Neural cell (in vitro differentiated cells): ENCODE measurements at regions not wholly inside any gene's neighbourhood (a gene's known extent, or its start where the extent isn't known, plus 50 kb on each side); places are given as distances from the start of the nearest gene placed in this dataset.

Experiments used
- H2AFZ ChIP-seq: fragments of 200-600, 300-800 bp; sonication (generic), shearing (Covaris generic); 2 replicates; pipeline ENCODE4 v1.6.0; 2014; ENCODE audit warnings: low read depth, mild to moderate bottlenecking, antibody characterized with exemption, low read length, moderate library complexity
- H3F3A ChIP-seq: fragments of 200-600 bp; shearing (Covaris generic); 2 replicates; pipeline ENCODE4 v1.6.1; 2016; ENCODE audit warnings: mild to moderate bottlenecking, moderate library complexity, mixed read lengths, antibody characterized with exemption, low read length; ENCODE audit not compliant: insufficient read depth, poor library complexity, severe bottlenecking
- H3K27ac ChIP-seq: fragments of 200-600, 300-800 bp; sonication (generic), shearing (Covaris generic); 2 replicates; pipeline ENCODE4 v1.5.1; 2014; ENCODE audit warnings: mild to moderate bottlenecking, low read length, moderate library complexity
- H3K27me3 ChIP-seq: fragments of 300-800, 200-600 bp; sonication (generic), shearing (Covaris generic); 2 replicates; pipeline ENCODE4 v1.6.0; 2014; ENCODE audit warnings: mild to moderate bottlenecking, low read depth, low read length, moderate library complexity; ENCODE audit not compliant: insufficient read depth
- H3K36me3 ChIP-seq: fragments of 300-800, 200-600 bp; sonication (generic), shearing (Covaris generic); 2 replicates; pipeline ENCODE4 v1.5.1; 2014; ENCODE audit warnings: mild to moderate bottlenecking, antibody characterized with exemption, low read length, moderate library complexity; ENCODE audit not compliant: insufficient read depth
- H3K4me2 ChIP-seq: fragments of 300-800, 200-600 bp; sonication (generic), shearing (Covaris generic); 2 replicates; pipeline ENCODE4 v1.6.0; 2014; ENCODE audit warnings: mild to moderate bottlenecking, low read length
- H3K4me3 ChIP-seq: fragments of 300-800, 200-600 bp; sonication (generic), shearing (Covaris generic); 2 replicates; pipeline ENCODE4 v1.5.1; 2014; ENCODE audit warnings: mild to moderate bottlenecking, low read length, moderate library complexity
- H3K79me2 ChIP-seq: fragments of 200-600 bp; shearing (Covaris generic); replicated peaks from 2 replicates; pipeline ENCODE4 v1.6.0; 2014; ENCODE audit warnings: mild to moderate bottlenecking, low read length, moderate library complexity; ENCODE audit not compliant: insufficient read depth
- H3K9ac ChIP-seq: fragments of 300-800, 200-600 bp; sonication (generic), shearing (Covaris generic); 2 replicates; pipeline ENCODE4 v1.6.1; 2016; ENCODE audit warnings: mild to moderate bottlenecking, low read length, mixed read lengths
- H3K9me2 ChIP-seq: fragments of 200-600 bp; shearing (Covaris generic); 2 replicates; pipeline ENCODE4 v1.6.1; 2016; ENCODE audit warnings: mild to moderate bottlenecking, low read length, mixed read lengths; ENCODE audit not compliant: insufficient read depth
- H3K9me3 ChIP-seq: fragments of 200-600, 300-800 bp; sonication (generic), shearing (Covaris generic); 2 replicates; pipeline ENCODE4 v1.6.1; 2016; ENCODE audit warnings: mild to moderate bottlenecking, mixed run types, low read length, moderate library complexity, mixed read lengths
- H4K20me1 ChIP-seq: fragments of 200-600 bp; shearing (Covaris generic); 2 replicates; pipeline ENCODE4 v1.6.1; 2016; ENCODE audit warnings: mild to moderate bottlenecking, mixed run types; ENCODE audit not compliant: insufficient read depth
- EP300 ChIP-seq: fragments of 450-650 bp; conservative IDR thresholded peaks from 2 replicates; pipeline ENCODE4 v1.6.1; 2014; ENCODE audit warnings: antibody characterized with exemption, mild to moderate bottlenecking, moderate library complexity; ENCODE audit not compliant: poor library complexity, severe bottlenecking
- EZH2 ChIP-seq: fragments of 200-600, 300-800 bp; shearing (Covaris generic), sonication (generic); IDR thresholded peaks from 2 replicates; pipeline ENCODE4 v1.6.1; 2014; ENCODE audit warnings: antibody characterized with exemption, low read length, borderline replicate concordance, mild to moderate bottlenecking; ENCODE audit not compliant: insufficient read depth, poor library complexity, severe bottlenecking
- MXI1 ChIP-seq: fragments of 450-650 bp; conservative IDR thresholded peaks from 2 replicates; pipeline ENCODE4 v1.6.1; 2014; ENCODE audit warnings: antibody characterized with exemption, mild to moderate bottlenecking; ENCODE audit not compliant: poor library complexity, severe bottlenecking
- POLR2AphosphoS5 ChIP-seq: IDR thresholded peaks from 2 replicates; pipeline ENCODE4 v1.6.1; 2012
- RAD21 ChIP-seq: fragments of 450-650 bp; conservative IDR thresholded peaks from 2 replicates; pipeline ENCODE4 v1.6.1; 2014; ENCODE audit warnings: antibody characterized with exemption, mild to moderate bottlenecking, moderate library complexity
- SMC3 ChIP-seq: fragments of 450-650 bp; conservative IDR thresholded peaks from 2 replicates; pipeline ENCODE4 v1.6.1; 2014; ENCODE audit warnings: antibody characterized with exemption, mild to moderate bottlenecking, moderate library complexity; ENCODE audit not compliant: poor library complexity
- TAF1 ChIP-seq: IDR thresholded peaks from 2 replicates; pipeline ENCODE4 v1.6.1; 2012; ENCODE audit warnings: low read depth
- TF ChIP-seq, protein P1 (sequence below): fragments of 450-650 bp; IDR thresholded peaks from 2 replicates; pipeline ENCODE4 v1.5.1; 2014; ENCODE audit warnings: antibody characterized with exemption, mild to moderate bottlenecking, moderate library complexity; ENCODE audit not compliant: poor library complexity, severe bottlenecking
- TF ChIP-seq, protein P2 (sequence below): IDR thresholded peaks from 2 replicates; pipeline ENCODE4 v1.6.1; 2012; ENCODE audit warnings: borderline replicate concordance

DNA sequence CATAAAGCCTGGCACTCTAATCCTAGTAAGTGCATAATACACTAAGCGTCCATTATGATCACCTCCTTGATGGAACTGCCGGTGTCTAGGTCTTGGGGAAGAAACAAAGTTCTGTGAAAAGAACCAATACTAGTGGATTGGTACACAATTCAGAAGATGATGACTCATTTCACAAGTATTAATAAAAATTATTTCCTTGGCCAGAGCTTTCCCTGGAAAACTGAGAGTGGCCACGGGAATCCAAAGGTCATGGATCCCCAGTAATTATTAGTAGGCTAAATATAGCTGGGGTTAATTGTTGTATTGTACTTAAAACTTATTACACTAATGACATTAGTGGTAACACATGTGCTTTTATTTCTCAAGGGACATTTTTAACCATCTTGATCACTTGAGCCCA lies 808.0 kb upstream of the NR2F2 start:
- no peaks in the 10 kb centered on the region for H3K36me3 ChIP-seq
- no peak overlapping the region for H3K9ac ChIP-seq
- H3K9me2 ChIP-seq: no peaks in the 10 kb centered on the region
- no peak overlapping the region for H2AFZ ChIP-seq
- H3F3A ChIP-seq: no peaks in the 10 kb centered on the region
- H3K79me2 ChIP-seq: no peaks in the 10 kb centered on the region
- TF ChIP-seq EP300 (no peak), SMC3 (no peak), POLR2AphosphoS5 (no peak), EZH2 (no peak), RAD21 (no peak), TAF1 (no peak), MXI1 (no peak)
- TF ChIP-seq, protein P1, sequence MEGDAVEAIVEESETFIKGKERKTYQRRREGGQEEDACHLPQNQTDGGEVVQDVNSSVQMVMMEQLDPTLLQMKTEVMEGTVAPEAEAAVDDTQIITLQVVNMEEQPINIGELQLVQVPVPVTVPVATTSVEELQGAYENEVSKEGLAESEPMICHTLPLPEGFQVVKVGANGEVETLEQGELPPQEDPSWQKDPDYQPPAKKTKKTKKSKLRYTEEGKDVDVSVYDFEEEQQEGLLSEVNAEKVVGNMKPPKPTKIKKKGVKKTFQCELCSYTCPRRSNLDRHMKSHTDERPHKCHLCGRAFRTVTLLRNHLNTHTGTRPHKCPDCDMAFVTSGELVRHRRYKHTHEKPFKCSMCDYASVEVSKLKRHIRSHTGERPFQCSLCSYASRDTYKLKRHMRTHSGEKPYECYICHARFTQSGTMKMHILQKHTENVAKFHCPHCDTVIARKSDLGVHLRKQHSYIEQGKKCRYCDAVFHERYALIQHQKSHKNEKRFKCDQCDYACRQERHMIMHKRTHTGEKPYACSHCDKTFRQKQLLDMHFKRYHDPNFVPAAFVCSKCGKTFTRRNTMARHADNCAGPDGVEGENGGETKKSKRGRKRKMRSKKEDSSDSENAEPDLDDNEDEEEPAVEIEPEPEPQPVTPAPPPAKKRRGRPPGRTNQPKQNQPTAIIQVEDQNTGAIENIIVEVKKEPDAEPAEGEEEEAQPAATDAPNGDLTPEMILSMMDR: no peak
- TF ChIP-seq, protein P2, sequence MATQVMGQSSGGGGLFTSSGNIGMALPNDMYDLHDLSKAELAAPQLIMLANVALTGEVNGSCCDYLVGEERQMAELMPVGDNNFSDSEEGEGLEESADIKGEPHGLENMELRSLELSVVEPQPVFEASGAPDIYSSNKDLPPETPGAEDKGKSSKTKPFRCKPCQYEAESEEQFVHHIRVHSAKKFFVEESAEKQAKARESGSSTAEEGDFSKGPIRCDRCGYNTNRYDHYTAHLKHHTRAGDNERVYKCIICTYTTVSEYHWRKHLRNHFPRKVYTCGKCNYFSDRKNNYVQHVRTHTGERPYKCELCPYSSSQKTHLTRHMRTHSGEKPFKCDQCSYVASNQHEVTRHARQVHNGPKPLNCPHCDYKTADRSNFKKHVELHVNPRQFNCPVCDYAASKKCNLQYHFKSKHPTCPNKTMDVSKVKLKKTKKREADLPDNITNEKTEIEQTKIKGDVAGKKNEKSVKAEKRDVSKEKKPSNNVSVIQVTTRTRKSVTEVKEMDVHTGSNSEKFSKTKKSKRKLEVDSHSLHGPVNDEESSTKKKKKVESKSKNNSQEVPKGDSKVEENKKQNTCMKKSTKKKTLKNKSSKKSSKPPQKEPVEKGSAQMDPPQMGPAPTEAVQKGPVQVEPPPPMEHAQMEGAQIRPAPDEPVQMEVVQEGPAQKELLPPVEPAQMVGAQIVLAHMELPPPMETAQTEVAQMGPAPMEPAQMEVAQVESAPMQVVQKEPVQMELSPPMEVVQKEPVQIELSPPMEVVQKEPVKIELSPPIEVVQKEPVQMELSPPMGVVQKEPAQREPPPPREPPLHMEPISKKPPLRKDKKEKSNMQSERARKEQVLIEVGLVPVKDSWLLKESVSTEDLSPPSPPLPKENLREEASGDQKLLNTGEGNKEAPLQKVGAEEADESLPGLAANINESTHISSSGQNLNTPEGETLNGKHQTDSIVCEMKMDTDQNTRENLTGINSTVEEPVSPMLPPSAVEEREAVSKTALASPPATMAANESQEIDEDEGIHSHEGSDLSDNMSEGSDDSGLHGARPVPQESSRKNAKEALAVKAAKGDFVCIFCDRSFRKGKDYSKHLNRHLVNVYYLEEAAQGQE: no peak
- no peak overlapping the region for H3K4me3 ChIP-seq
- no peaks in the 10 kb centered on the region for H4K20me1 ChIP-seq
- H3K9me3 ChIP-seq: no peaks in the 10 kb centered on the region
- no peak overlapping the region for H3K27ac ChIP-seq
- H3K27me3 ChIP-seq: no peaks in the 10 kb centered on the region
- no peak overlapping the region for H3K4me2 ChIP-seq

DNA sequence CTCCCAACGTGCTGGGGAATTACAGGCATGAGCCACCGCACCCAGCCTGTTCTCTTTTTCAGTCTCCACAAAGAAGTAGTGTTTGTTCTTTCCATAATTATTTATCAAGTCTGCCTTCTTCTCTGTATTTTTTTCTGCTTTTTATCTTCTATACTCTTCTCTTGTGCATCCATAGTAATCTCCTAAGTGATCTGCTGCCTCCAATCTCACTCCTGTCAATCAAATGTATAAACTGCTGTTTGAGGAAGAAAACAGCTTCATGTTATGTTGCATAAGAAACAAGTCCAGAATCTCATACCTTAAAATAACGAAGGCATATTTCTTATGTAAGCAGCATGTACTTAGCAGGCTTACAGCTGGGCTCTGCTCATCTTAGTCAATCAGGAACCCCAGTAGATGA lies 801.6 kb upstream of the NR2F2 start:
- Histone ChIP-seq H2AFZ (no peak overlapping the region), H3F3A (no peaks in the 10 kb centered on the region), H3K4me2 (no peak overlapping the region), H3K36me3 (no peaks in the 10 kb centered on the region), H3K9me2 (no peaks in the 10 kb centered on the region), H3K27ac (no peak overlapping the region), H3K9ac (no peak overlapping the region), H3K79me2 (no peaks in the 10 kb centered on the region), H4K20me1 (no peaks in the 10 kb centered on the region), H3K9me3 (no peaks in the 10 kb centered on the region), H3K27me3 (no peaks in the 10 kb centered on the region), H3K4me3 (no peak overlapping the region)
- TF ChIP-seq, protein P1: no peak
- TF ChIP-seq, protein P2: no peak
- TF ChIP-seq RAD21 (no peak), SMC3 (no peak), MXI1 (no peak)
